ENCODE measurements at regions not wholly inside any gene's neighbourhood (a gene's known extent, or its start where the extent isn't known, plus 50 kb on each side); places are given as distances from the start of the nearest gene placed in this dataset.

DNA sequence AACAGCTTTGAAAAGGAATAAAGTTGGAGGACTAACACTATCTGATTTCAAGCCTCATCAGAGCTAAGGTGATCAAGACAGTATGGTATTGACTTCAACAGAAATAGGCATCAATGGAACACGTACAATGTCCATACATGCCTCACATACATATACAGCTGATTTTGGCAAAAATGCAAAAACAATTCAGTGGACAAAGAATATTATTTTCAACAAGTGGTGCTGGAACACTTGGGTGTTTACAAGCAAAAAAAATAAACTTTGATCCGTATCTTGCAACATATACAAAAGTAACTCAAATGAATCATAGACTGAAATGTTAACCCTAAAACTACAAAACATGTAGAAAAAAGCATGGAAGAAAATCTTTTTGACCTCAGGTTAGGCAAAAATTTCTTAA, 141.9 kb upstream of the ZC3H11B start:
- Histone ChIP-seq H2AFZ (ENCODE audit: low read depth) (no peak overlapping the region), H3K9me2 (no peaks in the 10 kb centered on the region), H3K9ac (no peak overlapping the region), H3K4me2 (no peak overlapping the region), H3K36me3 (replicated peaks in 1 of 2; ENCODE audit: control insufficient read depth in 1 of 2, insufficient read depth in 2 of 2, low read length in 1 of 2) (no peaks in the 10 kb centered on the region), H3K4me3 (ENCODE audit: low read depth in 2 of 2, low read length in 1 of 2) (no peak overlapping the region), H3K4me1 (ENCODE audit: control insufficient read depth in 1 of 2, insufficient read depth in 2 of 2, low read depth in 1 of 2, low read length in 1 of 2) (peaks cover 0 to 26% of the 10 kb centered on the region in 2 experiments; a peak in 2 of 4 replicates), H3K9me3 (no peaks in the 10 kb centered on the region), H3F3A (replicated peaks; ENCODE audit: insufficient read depth) (no peaks in the 10 kb centered on the region), H3K27ac (ENCODE audit: low read depth in 2 of 2, low read length in 1 of 2) (no peak overlapping the region), H4K20me1 (ENCODE audit: insufficient read depth) (no peaks in the 10 kb centered on the region), H3K79me2 (ENCODE audit: insufficient read depth) (no peaks in the 10 kb centered on the region), H3K27me3 (ENCODE audit: insufficient read depth) (no peaks in the 10 kb centered on the region)
- POLR2A ChIA-PET = no interaction called here
- DNase-seq = no peak
- TF ChIP-seq, protein P1, sequence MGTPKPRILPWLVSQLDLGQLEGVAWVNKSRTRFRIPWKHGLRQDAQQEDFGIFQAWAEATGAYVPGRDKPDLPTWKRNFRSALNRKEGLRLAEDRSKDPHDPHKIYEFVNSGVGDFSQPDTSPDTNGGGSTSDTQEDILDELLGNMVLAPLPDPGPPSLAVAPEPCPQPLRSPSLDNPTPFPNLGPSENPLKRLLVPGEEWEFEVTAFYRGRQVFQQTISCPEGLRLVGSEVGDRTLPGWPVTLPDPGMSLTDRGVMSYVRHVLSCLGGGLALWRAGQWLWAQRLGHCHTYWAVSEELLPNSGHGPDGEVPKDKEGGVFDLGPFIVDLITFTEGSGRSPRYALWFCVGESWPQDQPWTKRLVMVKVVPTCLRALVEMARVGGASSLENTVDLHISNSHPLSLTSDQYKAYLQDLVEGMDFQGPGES (IDR thresholded peaks at IDR 0.05; ENCODE audit: low read depth, low read length) = no peak
- TF ChIP-seq TAF1 (IDR thresholded peaks at IDR 0.05; ENCODE audit: borderline replicate concordance, low read depth, low read length) = no peak
- TF ChIP-seq, protein P2, sequence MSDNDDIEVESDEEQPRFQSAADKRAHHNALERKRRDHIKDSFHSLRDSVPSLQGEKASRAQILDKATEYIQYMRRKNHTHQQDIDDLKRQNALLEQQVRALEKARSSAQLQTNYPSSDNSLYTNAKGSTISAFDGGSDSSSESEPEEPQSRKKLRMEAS (IDR thresholded peaks at IDR 0.05; ENCODE audit: low read depth) = no peak
- TF ChIP-seq, protein P3, sequence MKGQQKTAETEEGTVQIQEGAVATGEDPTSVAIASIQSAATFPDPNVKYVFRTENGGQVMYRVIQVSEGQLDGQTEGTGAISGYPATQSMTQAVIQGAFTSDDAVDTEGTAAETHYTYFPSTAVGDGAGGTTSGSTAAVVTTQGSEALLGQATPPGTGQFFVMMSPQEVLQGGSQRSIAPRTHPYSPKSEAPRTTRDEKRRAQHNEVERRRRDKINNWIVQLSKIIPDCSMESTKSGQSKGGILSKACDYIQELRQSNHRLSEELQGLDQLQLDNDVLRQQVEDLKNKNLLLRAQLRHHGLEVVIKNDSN (IDR thresholded peaks at IDR 0.05; ENCODE audit: borderline replicate concordance, low read depth) = no peak
- TF ChIP-seq RCOR1 (IDR thresholded peaks at IDR 0.05; ENCODE audit: low read length) = no peak
- no peak for TF ChIP-seq ELF1 (IDR thresholded peaks at IDR 0.05)
- no peak for TF ChIP-seq RXRA (IDR thresholded peaks at IDR 0.05; ENCODE audit: borderline replicate concordance, low read depth)
- TF ChIP-seq FOXJ3 (CRISPR knock-in tag; IDR thresholded peaks at IDR 0.05) = no peak
- TF ChIP-seq RFX5 (IDR thresholded peaks at IDR 0.05; ENCODE audit: low read length) = no peak
- no peak for TF ChIP-seq GATA2 (CRISPR knock-in tag; IDR thresholded peaks at IDR 0.05)
- TF ChIP-seq, protein P4, sequence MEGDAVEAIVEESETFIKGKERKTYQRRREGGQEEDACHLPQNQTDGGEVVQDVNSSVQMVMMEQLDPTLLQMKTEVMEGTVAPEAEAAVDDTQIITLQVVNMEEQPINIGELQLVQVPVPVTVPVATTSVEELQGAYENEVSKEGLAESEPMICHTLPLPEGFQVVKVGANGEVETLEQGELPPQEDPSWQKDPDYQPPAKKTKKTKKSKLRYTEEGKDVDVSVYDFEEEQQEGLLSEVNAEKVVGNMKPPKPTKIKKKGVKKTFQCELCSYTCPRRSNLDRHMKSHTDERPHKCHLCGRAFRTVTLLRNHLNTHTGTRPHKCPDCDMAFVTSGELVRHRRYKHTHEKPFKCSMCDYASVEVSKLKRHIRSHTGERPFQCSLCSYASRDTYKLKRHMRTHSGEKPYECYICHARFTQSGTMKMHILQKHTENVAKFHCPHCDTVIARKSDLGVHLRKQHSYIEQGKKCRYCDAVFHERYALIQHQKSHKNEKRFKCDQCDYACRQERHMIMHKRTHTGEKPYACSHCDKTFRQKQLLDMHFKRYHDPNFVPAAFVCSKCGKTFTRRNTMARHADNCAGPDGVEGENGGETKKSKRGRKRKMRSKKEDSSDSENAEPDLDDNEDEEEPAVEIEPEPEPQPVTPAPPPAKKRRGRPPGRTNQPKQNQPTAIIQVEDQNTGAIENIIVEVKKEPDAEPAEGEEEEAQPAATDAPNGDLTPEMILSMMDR (IDR thresholded peaks at IDR 0.05) = no peak
- no peak for TF ChIP-seq FOXM1 (IDR thresholded peaks at IDR 0.05; ENCODE audit: low read depth)
- WGBS (ENCODE audit: low lambda C conversion rate) = 81% methylated on average over 2 of the region's 2 CpGs
- CTCF ChIA-PET = no interaction called here

DNA sequence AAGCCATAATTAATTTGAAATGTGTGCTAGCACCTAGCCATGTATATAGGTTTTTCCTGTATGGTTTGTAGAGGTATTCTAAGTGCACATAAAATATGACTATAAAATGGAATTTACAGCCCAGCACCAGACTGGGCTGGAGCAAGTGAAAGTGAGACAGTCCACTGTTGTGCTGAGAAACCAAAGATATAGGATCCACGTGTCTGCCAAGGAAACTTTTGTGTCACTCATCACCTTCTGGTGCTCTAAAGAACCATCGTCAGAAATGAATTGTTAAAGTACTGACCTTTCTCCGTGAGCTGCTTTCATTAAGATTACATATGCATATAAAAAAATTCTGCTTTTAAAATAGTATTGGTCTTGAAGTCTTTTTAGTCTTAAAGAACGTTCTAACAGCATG, 141.0 kb upstream of the ZC3H11B start:
- TF ChIP-seq, protein P5, sequence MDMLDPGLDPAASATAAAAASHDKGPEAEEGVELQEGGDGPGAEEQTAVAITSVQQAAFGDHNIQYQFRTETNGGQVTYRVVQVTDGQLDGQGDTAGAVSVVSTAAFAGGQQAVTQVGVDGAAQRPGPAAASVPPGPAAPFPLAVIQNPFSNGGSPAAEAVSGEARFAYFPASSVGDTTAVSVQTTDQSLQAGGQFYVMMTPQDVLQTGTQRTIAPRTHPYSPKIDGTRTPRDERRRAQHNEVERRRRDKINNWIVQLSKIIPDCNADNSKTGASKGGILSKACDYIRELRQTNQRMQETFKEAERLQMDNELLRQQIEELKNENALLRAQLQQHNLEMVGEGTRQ (IDR thresholded peaks at IDR 0.05; ENCODE audit: borderline replicate concordance, low read depth, low read length) = no peak
- TF ChIP-seq, protein P2 (IDR thresholded peaks at IDR 0.05; ENCODE audit: low read depth) = no peak
- TF ChIP-seq JUND (IDR thresholded peaks at IDR 0.05) (no peak), RCOR1 (IDR thresholded peaks at IDR 0.05; ENCODE audit: low read length) (no peak), FOXJ3 (CRISPR knock-in tag; IDR thresholded peaks at IDR 0.05) (no peak)
- no peaks in the 10 kb centered on the region for H3K9me2 ChIP-seq
- CTCF ChIA-PET = no interaction called here
- no peak overlapping the region; the same call in 1 of the 2 replicates for H2AFZ ChIP-seq (ENCODE audit: low read depth)
- WGBS (ENCODE audit: low lambda C conversion rate) = 82% methylated on average over 4 of the region's 4 CpGs
- H3K9me3 ChIP-seq = no peaks in the 10 kb centered on the region
- no peaks in the 10 kb centered on the region for H3K27me3 ChIP-seq (ENCODE audit: insufficient read depth)
- H3K27ac ChIP-seq (ENCODE audit: low read depth in 2 of 2, low read length in 1 of 2) = no peak overlapping the region
- H3K4me3 ChIP-seq (ENCODE audit: low read depth in 2 of 2, low read length in 1 of 2) = no peak overlapping the region
- no peaks in the 10 kb centered on the region for H4K20me1 ChIP-seq (ENCODE audit: insufficient read depth)
- peaks cover 0 to 26% of the 10 kb centered on the region in 2 experiments; a peak in 2 of 4 replicates for H3K4me1 ChIP-seq (ENCODE audit: control insufficient read depth in 1 of 2, insufficient read depth in 2 of 2, low read depth in 1 of 2, low read length in 1 of 2)
- no peak for DNase-seq
- no peak overlapping the region for H3K4me2 ChIP-seq
- H3K36me3 ChIP-seq (replicated peaks in 1 of 2; ENCODE audit: control insufficient read depth in 1 of 2, insufficient read depth in 2 of 2, low read length in 1 of 2) = no peaks in the 10 kb centered on the region
- H3K79me2 ChIP-seq (ENCODE audit: insufficient read depth) = no peaks in the 10 kb centered on the region
- POLR2A ChIA-PET = no interaction called here
- no peaks in the 10 kb centered on the region for H3F3A ChIP-seq (replicated peaks; ENCODE audit: insufficient read depth)
- H3K9ac ChIP-seq = no peak overlapping the region

Measured in SK-N-SH (cell line).